A549 (cell line): ENCODE measurements at regions not wholly inside any gene's neighbourhood (a gene's known extent, or its start where the extent isn't known, plus 50 kb on each side); places are given as distances from the start of the nearest gene placed in this dataset.
"Not testable (repeated sequence)": the region's sequence is repeated elsewhere in the genome, so short reads cannot be mapped to it uniquely, and the experiment has no call there.

ENCODE experiments used
- ATAC-seq, 2 experiments: fragments of 200-7000 bp in 1 of 2; fragments of >200 bp in 1 of 2; cut with Nextera tagmentation in 1 of 2; cut with Tn5 transposase in 1 of 2; 3 replicates each; pipeline versions ENCODE4 v1.8.0 to v1.9.1; 2018 to 2020; ENCODE audit warnings: mild to moderate bottlenecking in 1 of 2, moderate library complexity in 1 of 2
- CTCF ChIA-PET: fragments of 300-600 bp; sonication (Branson Sonifier 250); formaldehyde crosslinking; extraction: SDS; loops from one replicate; lab custom pipeline; 2021; ENCODE audit warnings: antibody characterized with exemption, inconsistent platforms; lab: Yijun Ruan, JAX
- POLR2A ChIA-PET: fragments of 350-600 bp; formaldehyde crosslinking; extraction: SDS; loops from one replicate; lab custom pipeline; 2021; ENCODE audit warnings: antibody characterized with exemption, inconsistent platforms; lab: Yijun Ruan, JAX
- DNase-seq, 2 experiments: peaks; one replicate each; pipeline versions ENCODE4 v3.0.0 to v3.0.0-alpha.2; 2011 to 2016; ENCODE audit warnings: low read depth in 1 of 2, low spot score in 1 of 2
- FAIRE-seq: peaks from 2 replicates; lab custom pipeline; 2011; peaks lifted over from hg19 to GRCh38; lab: Jason Lieb, UNC
- H3K27ac ChIP-seq, 2 experiments: fragments of >200 bp; sonication (Bioruptor Twin); formaldehyde crosslinking; 3 replicates each; pipeline ENCODE4 v1.5.1; 2016 to 2017
- H3K4me1 ChIP-seq: fragments of >200 bp; sonication (Bioruptor Twin); formaldehyde crosslinking; 3 replicates; pipeline ENCODE4 v1.6.1; 2016
- H3K4me2 ChIP-seq: fragments of >200 bp; sonication (Bioruptor Twin); formaldehyde crosslinking; 3 replicates; pipeline ENCODE4 v1.6.1; 2016
- H3K4me3 ChIP-seq: fragments of >200 bp; sonication (Bioruptor Twin); formaldehyde crosslinking; 3 replicates; pipeline ENCODE4 v1.5.1; 2016
- H3K9me3 ChIP-seq: fragments of >200 bp; sonication (Bioruptor Twin); formaldehyde crosslinking; 3 replicates; pipeline ENCODE4 v1.6.1; 2016
- BHLHE40 ChIP-seq: IDR thresholded peaks from 2 replicates; pipeline ENCODE4 v1.6.1; 2012; ENCODE audit warnings: low read depth, low read length, inconsistent platforms
- CEBPB ChIP-seq, 2 experiments: fragments of >200 bp in 1 of 2; sonication (Bioruptor Twin) in 1 of 2; formaldehyde crosslinking in 1 of 2; IDR thresholded peaks; 2 replicates each; pipeline ENCODE4 v1.6.1; 2012 to 2016
- CHD4 ChIP-seq: fragments of 200-600 bp; sonication (generic); IDR thresholded peaks from 2 replicates; pipeline ENCODE4 v1.6.1; 2016; ENCODE audit warnings: antibody characterized with exemption, mild to moderate bottlenecking, borderline replicate concordance
- EHMT2 ChIP-seq: fragments of 200-600 bp; sonication (generic); IDR thresholded peaks from 2 replicates; pipeline ENCODE4 v1.6.1; 2016; ENCODE audit warnings: antibody characterized with exemption, low read depth, mild to moderate bottlenecking, moderate library complexity
- FOSB ChIP-seq: fragments of 250-450 bp; sonication (Bioruptor Pico); IDR thresholded peaks from 2 replicates; pipeline ENCODE4 v1.5.0; 2020; ENCODE audit warnings: mild to moderate bottlenecking, moderate library complexity
- FOSL2 ChIP-seq, 2 experiments: fragments of 450-650 bp in 1 of 2; fragments of >200 bp in 1 of 2; sonication (Bioruptor Twin) in 1 of 2; formaldehyde crosslinking; IDR thresholded peaks; 2 replicates each; pipeline versions ENCODE4 v1.5.0 to v1.6.1; 2016 to 2020; ENCODE audit warnings: mild to moderate bottlenecking in 1 of 2, moderate library complexity in 1 of 2
- KDM1A ChIP-seq: fragments of 200-600 bp; sonication (generic); IDR thresholded peaks from 2 replicates; pipeline ENCODE4 v1.6.1; 2016; ENCODE audit warnings: low read depth, mild to moderate bottlenecking
- KDM5A ChIP-seq: fragments of 200-600 bp; sonication (generic); IDR thresholded peaks from 2 replicates; pipeline ENCODE4 v1.6.1; 2016; ENCODE audit warnings: antibody characterized with exemption, mild to moderate bottlenecking
- NPAS2 ChIP-seq: fragments of 250-450 bp; sonication (Bioruptor Pico); IDR thresholded peaks from 2 replicates; pipeline ENCODE4 v1.8.0; 2022; ENCODE audit warnings: mild to moderate bottlenecking, moderate library complexity, borderline replicate concordance
- RARB ChIP-seq: fragments of 250-450 bp; sonication (Bioruptor Pico); IDR thresholded peaks from 2 replicates; pipeline ENCODE4 v1.8.0; 2021; ENCODE audit warnings: mild to moderate bottlenecking, moderate library complexity
- RFX5 ChIP-seq: fragments of 450-650 bp; IDR thresholded peaks from 2 replicates; pipeline ENCODE4 v1.7.1; 2014; ENCODE audit warnings: antibody characterized with exemption, mild to moderate bottlenecking, moderate library complexity
- SMC3 ChIP-seq: fragments of >200 bp; sonication (Bioruptor Twin); formaldehyde crosslinking; IDR thresholded peaks from 3 replicates; pipeline ENCODE4 v1.6.1; 2018; ENCODE audit warnings: inconsistent platforms
- ZC3H11A ChIP-seq: fragments of 450-650 bp; IDR thresholded peaks from 2 replicates; pipeline ENCODE4 v1.6.1; 2014; ENCODE audit warnings: antibody characterized with exemption, mild to moderate bottlenecking
- whole genome bisulfite sequencing: methylation state at CpG from one replicate; pipeline ENCODE4 v1.1.6; 2017; ENCODE audit errors: missing lambda C conversion rate; 5-methylcytosine and 5-hydroxymethylcytosine counted together
- TF ChIP-seq, protein P1 (sequence below): fragments of >200 bp; sonication (Bioruptor Twin); formaldehyde crosslinking; IDR thresholded peaks from 3 replicates; pipeline ENCODE4 v1.6.1; 2016
- TF ChIP-seq, protein P2 (sequence below): fragments of 200-600 bp; sonication (generic); IDR thresholded peaks from 2 replicates; pipeline ENCODE4 v1.6.1; 2016; ENCODE audit warnings: antibody characterized with exemption, mild to moderate bottlenecking, moderate library complexity

DNA sequence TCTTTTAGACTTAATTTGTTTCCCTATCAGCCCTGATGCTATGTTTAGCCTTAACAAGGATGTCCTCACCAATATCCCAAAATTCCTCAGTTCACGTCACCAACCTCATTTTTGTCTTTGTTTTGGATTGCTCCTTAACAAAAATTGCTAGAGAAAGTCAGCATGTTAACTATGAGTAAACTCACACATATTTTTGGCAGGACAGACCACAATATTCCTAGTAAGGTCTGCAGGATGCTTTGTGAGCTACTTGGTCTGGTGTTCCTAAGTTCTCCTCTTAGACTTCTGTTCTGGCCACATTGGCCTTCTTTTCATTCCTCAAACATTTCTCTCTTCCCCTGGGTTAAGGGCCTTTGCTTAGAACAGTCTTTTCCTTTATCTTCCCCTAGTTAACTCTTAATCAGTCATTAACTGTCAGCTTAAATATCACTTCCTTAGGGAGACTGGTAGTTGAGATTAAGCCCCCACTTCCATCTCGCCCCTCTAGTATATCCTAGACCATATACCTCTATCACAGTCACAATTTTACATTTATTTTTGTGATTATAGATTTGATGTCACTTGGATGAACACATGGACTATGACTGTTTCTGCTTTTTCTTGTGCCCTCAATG, 116.2 kb downstream of the ADCYAP1 start (continued):
- TF ChIP-seq, protein P1, sequence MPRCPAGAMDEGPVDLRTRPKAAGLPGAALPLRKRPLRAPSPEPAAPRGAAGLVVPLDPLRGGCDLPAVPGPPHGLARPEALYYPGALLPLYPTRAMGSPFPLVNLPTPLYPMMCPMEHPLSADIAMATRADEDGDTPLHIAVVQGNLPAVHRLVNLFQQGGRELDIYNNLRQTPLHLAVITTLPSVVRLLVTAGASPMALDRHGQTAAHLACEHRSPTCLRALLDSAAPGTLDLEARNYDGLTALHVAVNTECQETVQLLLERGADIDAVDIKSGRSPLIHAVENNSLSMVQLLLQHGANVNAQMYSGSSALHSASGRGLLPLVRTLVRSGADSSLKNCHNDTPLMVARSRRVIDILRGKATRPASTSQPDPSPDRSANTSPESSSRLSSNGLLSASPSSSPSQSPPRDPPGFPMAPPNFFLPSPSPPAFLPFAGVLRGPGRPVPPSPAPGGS, result no peak

DNA sequence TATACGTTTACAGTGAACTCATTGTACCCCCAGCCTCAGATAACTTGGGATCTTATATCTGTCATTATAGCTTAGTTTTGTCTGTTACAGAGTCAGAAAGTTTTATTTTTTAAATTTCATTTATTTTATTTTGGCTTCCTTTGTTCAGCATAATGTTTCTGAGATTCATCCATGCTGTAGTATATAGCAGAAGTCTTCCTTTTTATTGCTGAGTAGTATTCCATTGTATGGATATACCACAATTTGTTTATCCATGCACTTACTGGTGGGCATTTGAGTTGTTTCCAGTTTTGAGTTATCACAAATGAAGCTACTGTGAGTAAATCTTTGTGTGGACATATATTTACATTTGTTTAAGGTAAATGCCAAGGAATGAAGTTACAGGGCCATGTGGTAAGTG, 122.3 kb downstream of the ADCYAP1 start:
- FAIRE-seq (no peak), DNase-seq (no peak), ATAC-seq (no peak)
- Histone ChIP-seq H3K27ac (no peak overlapping the region), H3K4me3 (no peak overlapping the region), H3K9me3 (no peaks in the 10 kb centered on the region), H3K4me1 (no peaks in the 10 kb centered on the region), H3K4me2 (no peak overlapping the region)
- TF ChIP-seq RFX5 (no peak), CHD4 (no peak), FOSL2 (IDR thresholded peaks at IDR 0.05) (no peak), FOSL2 (CRISPR knock-in tag; IDR thresholded peaks at IDR 0.05) (no peak), KDM1A (no peak)
- CTCF ChIA-PET, result no interaction called here
- 0% methylated on average over 1 of the region's 1 CpG for WGBS
- POLR2A ChIA-PET, result no interaction called here

DNA sequence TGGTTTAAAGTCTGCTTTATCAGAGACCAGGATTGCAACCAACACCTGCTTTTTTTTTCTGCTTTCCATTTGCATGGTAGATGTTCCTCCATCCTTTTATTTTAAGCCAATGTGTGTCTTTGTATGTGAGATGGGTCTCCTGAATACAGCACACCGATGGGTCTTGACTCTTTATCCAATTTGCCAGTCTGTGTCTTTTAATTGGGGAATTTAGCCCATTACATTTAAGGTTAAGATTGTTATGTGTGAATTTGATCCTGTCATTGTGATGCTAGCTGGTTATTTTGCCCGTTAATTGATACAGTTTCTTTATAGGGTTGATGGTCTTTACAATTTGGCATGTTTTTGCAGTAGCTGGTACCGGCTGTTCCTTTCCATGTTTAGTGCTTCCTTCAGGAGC, 128.4 kb downstream of the ADCYAP1 start:
- H3K27ac ChIP-seq, DNase-seq, POLR2A ChIA-PET, CTCF ChIA-PET, ATAC-seq, H3K4me2 ChIP-seq, FAIRE-seq, H3K9me3 ChIP-seq, H3K4me1 ChIP-seq, H3K4me3 ChIP-seq: not testable (repeated sequence)
- 4% methylated on average over 3 of the region's 3 CpGs for WGBS

DNA sequence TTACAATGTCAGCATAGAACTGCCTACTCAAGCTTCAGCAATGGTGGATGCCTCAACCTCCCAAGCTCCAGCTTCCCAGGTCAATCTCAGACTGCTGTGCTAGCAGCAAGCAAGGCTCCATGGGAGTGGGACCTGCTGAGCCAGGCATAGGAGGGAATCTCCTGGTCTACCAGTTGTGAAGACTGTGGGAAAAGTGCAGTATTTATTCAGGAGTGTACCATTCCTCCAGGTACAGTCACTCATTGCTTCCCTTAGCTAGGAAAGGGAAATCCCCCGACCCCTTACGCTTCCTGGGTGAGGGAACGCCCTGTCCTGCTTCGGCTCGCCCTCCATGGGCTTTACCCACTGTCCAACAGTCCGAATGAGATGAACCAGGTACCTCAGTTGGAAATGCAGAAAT, 130.3 kb downstream of the ADCYAP1 start:
- ATAC-seq, result no peak
- Histone ChIP-seq H3K4me3 (no peak overlapping the region), H3K27ac (no peak overlapping the region), H3K9me3 (no peaks in the 10 kb centered on the region), H3K4me2 (no peak overlapping the region), H3K4me1 (no peaks in the 10 kb centered on the region)
- 15% methylated on average over 6 of the region's 6 CpGs for WGBS
- no peak for DNase-seq
- no peak for FAIRE-seq
- TF ChIP-seq CEBPB (IDR thresholded peaks at IDR 0.05), result no peak
- TF ChIP-seq BHLHE40, result no peak
- no peak for TF ChIP-seq RARB (CRISPR knock-in tag)
- no peak for TF ChIP-seq NPAS2 (CRISPR knock-in tag)
- no peak for TF ChIP-seq FOSB
- TF ChIP-seq KDM5A, result no peak
- TF ChIP-seq EHMT2, result no peak
- TF ChIP-seq, protein P1, result no peak
- no peak for TF ChIP-seq SMC3
- TF ChIP-seq, protein P2, sequence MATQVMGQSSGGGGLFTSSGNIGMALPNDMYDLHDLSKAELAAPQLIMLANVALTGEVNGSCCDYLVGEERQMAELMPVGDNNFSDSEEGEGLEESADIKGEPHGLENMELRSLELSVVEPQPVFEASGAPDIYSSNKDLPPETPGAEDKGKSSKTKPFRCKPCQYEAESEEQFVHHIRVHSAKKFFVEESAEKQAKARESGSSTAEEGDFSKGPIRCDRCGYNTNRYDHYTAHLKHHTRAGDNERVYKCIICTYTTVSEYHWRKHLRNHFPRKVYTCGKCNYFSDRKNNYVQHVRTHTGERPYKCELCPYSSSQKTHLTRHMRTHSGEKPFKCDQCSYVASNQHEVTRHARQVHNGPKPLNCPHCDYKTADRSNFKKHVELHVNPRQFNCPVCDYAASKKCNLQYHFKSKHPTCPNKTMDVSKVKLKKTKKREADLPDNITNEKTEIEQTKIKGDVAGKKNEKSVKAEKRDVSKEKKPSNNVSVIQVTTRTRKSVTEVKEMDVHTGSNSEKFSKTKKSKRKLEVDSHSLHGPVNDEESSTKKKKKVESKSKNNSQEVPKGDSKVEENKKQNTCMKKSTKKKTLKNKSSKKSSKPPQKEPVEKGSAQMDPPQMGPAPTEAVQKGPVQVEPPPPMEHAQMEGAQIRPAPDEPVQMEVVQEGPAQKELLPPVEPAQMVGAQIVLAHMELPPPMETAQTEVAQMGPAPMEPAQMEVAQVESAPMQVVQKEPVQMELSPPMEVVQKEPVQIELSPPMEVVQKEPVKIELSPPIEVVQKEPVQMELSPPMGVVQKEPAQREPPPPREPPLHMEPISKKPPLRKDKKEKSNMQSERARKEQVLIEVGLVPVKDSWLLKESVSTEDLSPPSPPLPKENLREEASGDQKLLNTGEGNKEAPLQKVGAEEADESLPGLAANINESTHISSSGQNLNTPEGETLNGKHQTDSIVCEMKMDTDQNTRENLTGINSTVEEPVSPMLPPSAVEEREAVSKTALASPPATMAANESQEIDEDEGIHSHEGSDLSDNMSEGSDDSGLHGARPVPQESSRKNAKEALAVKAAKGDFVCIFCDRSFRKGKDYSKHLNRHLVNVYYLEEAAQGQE, result no peak
- TF ChIP-seq ZC3H11A, result no peak
- POLR2A ChIA-PET, result no interaction called here
- CTCF ChIA-PET, result no interaction called here
